Heart left ventricle (tissue), 16 donors: ENCODE measurements at regions not wholly inside any gene's neighbourhood (a gene's known extent, or its start where the extent isn't known, plus 50 kb on each side); places are given as distances from the start of the nearest gene placed in this dataset.
A peak's percentile ranks its signal among the peaks of the same experiment; 100 is the strongest.

ENCODE experiments used
- ATAC-seq, 4 donors: fragments of 200-7000 bp; cut with Tn5 transposase; one replicate each; pipeline ENCODE4 v1.9.1; 2020 to 2022; ENCODE audit warnings: moderate library complexity in 4 of 4, mild to moderate bottlenecking in 3 of 4, moderate number of reproducible peaks in 1 of 4
- DNase-seq, 5 donors: peaks; one replicate each; pipeline ENCODE4 v3.0.0-alpha.2; 2020
- H3K27ac ChIP-seq, 12 donors: fragments of 200-600 bp; sonication (generic) in 4 of 12; one replicate each; pipeline versions ENCODE4 v1.5.0 to v1.8.0; 2016 to 2022; ENCODE audit warnings: mild to moderate bottlenecking in 2 of 12
- H3K27me3 ChIP-seq, 9 donors: fragments of 200-600 bp; sonication (generic) in 2 of 9; one replicate each; pipeline versions ENCODE4 v1.5.1 to v1.8.0; 2016 to 2022; ENCODE audit warnings: mild to moderate bottlenecking in 3 of 9
- H3K36me3 ChIP-seq, 9 donors: fragments of 200-600 bp; sonication (generic) in 2 of 9; one replicate each; pipeline versions ENCODE4 v1.5.0 to v1.8.0; 2018 to 2022; ENCODE audit warnings: mild to moderate bottlenecking in 2 of 9
- H3K4me1 ChIP-seq, 12 donors: fragments of 200-600 bp; sonication (generic) in 4 of 12; one replicate each; pipeline versions ENCODE4 v1.5.0 to v1.8.0; 2016 to 2022; ENCODE audit warnings: mild to moderate bottlenecking in 3 of 12
- H3K4me3 ChIP-seq, 12 donors: fragments of 200-600 bp; sonication (generic) in 4 of 12; one replicate each; pipeline versions ENCODE4 v1.5.0 to v1.8.0; 2017 to 2022; ENCODE audit warnings: mild to moderate bottlenecking in 9 of 12, moderate library complexity in 4 of 12
- H3K9me3 ChIP-seq, 12 donors: fragments of 200-600 bp; sonication (generic) in 4 of 12; one replicate each; pipeline versions ENCODE4 v1.5.0 to v1.8.0; 2016 to 2022; ENCODE audit warnings: mild to moderate bottlenecking in 1 of 12
- CTCF ChIP-seq, 12 donors: fragments of 200-600 bp; sonication (generic) in 4 of 12; IDR thresholded peaks; one replicate each; pipeline versions ENCODE4 v1.5.0 to v1.8.0; 2018 to 2022; ENCODE audit warnings: antibody characterized with exemption in 12 of 12, mild to moderate bottlenecking in 5 of 12
- POLR2A ChIP-seq, 2 donors: fragments of 450-650 bp; IDR thresholded peaks; one replicate each; pipeline ENCODE4 v1.6.1; 2017; ENCODE audit warnings: antibody characterized with exemption in 2 of 2, mild to moderate bottlenecking in 2 of 2, moderate library complexity in 2 of 2
- WGBS, 4 donors: extraction: QIAGEN DNeasy Blood & Tissue Kit in 2 of 4; methylation state at CpG; one replicate each; pipeline versions ENCODE4 v1.1.5 to v1.1.7; 2013 to 2018; 5-methylcytosine and 5-hydroxymethylcytosine counted together
- intact Hi-C, 10 donors: fragments of 100-400 bp; cut with DNase I; formaldehyde crosslinking; loops; one replicate each; pipeline versions ENCODE4 v1.11.1 to v1.14.2; 2022
- donor health status: ischemic (EF 13 %, LVEDD 7.1; RV severe dilation, severe dysfunction).
- donor health status: healthy with polysubstance abuse.
- donor health status: DM: no; HTN: yes; CAD: no.
- donor health status: DM: no; HTN: no; CAD: no.
- donor health status: ischemic (EF 25% LVEDD 6.9; RV normal size, moderate dysfunction).
- donor health status: ischemic (EF 25% LVEDD 5.7; RV mildly dilated, moderate dysfunction).
- donor health status: healthy.
- donor health status: DM: yes; HTN: yes; CAD: no.
- donor health status: ischemic (EF 35%, LVEDD 5.7; RV mildly dilated, moderate dysfunction).
- donor health status: nonischemic (EF 11% LVEDD 7.7; RV severe dilation, severe dysfunction).
- donor health status: DM: yes; HTN: yes; CAD: no.
- donor health status: PGD.
- donor health status: ischemic (EF 29% LVEDD 5.4; RV normal size, mild dysfunction).
- donor health status: nonischemic (EF 23%, LVEDD 6.1; RV moderate dilation, normal function).

GRCh38 chr11:115674937-115675544, 170.8 kb upstream of the CADM1 start:
- no peak overlapping the region for H3K27ac ChIP-seq
- no peaks in the 10 kb centered on the region for H3K36me3 ChIP-seq
- intact Hi-C loops, result loop anchor here in 8 of 10 donors (5.0 to 10.0 kb wide), 6 partner anchors 170 to 350 kb away; partner anchors contain the start of gene CADM1 (in 5 of the 8)
- ATAC-seq (no peak), DNase-seq (no peak)
- no peaks in the 10 kb centered on the region for H3K27me3 ChIP-seq
- WGBS, 4 donors, result 78 to 85% (median 82%) methylated on average over 14 of the region's 14 CpGs
- H3K4me3 ChIP-seq, result no peak overlapping the region
- no peaks in the 10 kb centered on the region for H3K9me3 ChIP-seq
- no peak for TF ChIP-seq CTCF (IDR thresholded peaks at IDR 0.05)
- TF ChIP-seq POLR2A (IDR thresholded peaks at IDR 0.05), result no peak
- H3K4me1 ChIP-seq, result peaks cover 0 to 21% (median 9%) of the 10 kb centered on the region in 12 donors

GRCh38 chr11:115674176-115674936, 170.1 kb upstream of the CADM1 start:
- TF ChIP-seq POLR2A (IDR thresholded peaks at IDR 0.05), result no peak
- TF ChIP-seq CTCF (IDR thresholded peaks at IDR 0.05), result no peak
- WGBS, 4 donors, result 82 to 85% (median 84%) methylated on average over 15 to 16 of the region's 16 CpGs
- Histone ChIP-seq H3K4me1 (peaks cover 0 to 17% (median 9%) of the 10 kb centered on the region in 12 donors), H3K36me3 (no peaks in the 10 kb centered on the region), H3K4me3 (no peak overlapping the region), H3K27me3 (no peaks in the 10 kb centered on the region), H3K27ac (no peak overlapping the region), H3K9me3 (no peaks in the 10 kb centered on the region)
- ATAC-seq, result no peak
- intact Hi-C loops, result loop anchor here in 6 of 10 donors (10.0 kb wide), 3 partner anchors 170 to 350 kb away; partner anchors contain the start of gene CADM1 (in 4 of the 6)
- no peak for DNase-seq

- H3K4me1 ChIP-seq, result peaks cover 0 to 15% (median 9%) of the 10 kb centered on the region in 12 donors
- WGBS, 4 donors, result 95 to 96% (median 96%) methylated on average over 3 of the region's 3 CpGs
- no peak for DNase-seq
- TF ChIP-seq CTCF (IDR thresholded peaks at IDR 0.05) (no peak), POLR2A (IDR thresholded peaks at IDR 0.05) (no peak)
- no peak for ATAC-seq
- H3K27ac ChIP-seq, result no peak overlapping the region
- H3K27me3 ChIP-seq, result no peaks in the 10 kb centered on the region
- no peaks in the 10 kb centered on the region for H3K36me3 ChIP-seq
- no peak overlapping the region for H3K4me3 ChIP-seq
- no peaks in the 10 kb centered on the region for H3K9me3 ChIP-seq
- intact Hi-C loops, result loop anchor here in 6 of 10 donors (10.0 kb wide), 3 partner anchors 169 to 349 kb away; partner anchors contain the start of gene CADM1 (in 4 of the 6)
Observed at GRCh38 chr11:115673720-115674119, 169.5 kb upstream of the CADM1 start.

GRCh38 chr11:115672999-115673411, 168.8 kb upstream of the CADM1 start:
- TF ChIP-seq POLR2A (IDR thresholded peaks at IDR 0.05) (no peak), CTCF (IDR thresholded peaks at IDR 0.05) (no peak)

More at GRCh38 chr11:115672999-115673411, 168.8 kb upstream of the CADM1 start:
- no peak overlapping the region for H3K4me3 ChIP-seq
- H3K36me3 ChIP-seq, result no peaks in the 10 kb centered on the region
- intact Hi-C loops, result loop anchor here in 6 of 10 donors (10.0 kb wide), 3 partner anchors 168 to 348 kb away; partner anchors contain the start of gene CADM1 (in 4 of the 6)
- H3K4me1 ChIP-seq, result peaks cover 0 to 15% (median 8%) of the 10 kb centered on the region in 12 donors
- no peaks in the 10 kb centered on the region for H3K9me3 ChIP-seq
- WGBS, 4 donors, result 61 to 83% (median 79%) methylated on average over 4 of the region's 4 CpGs
- peak in 4 of 5 donors; percentile 27 to 58 (median 48) for DNase-seq
- peak overlapping the region in 2 of 12 donors; percentile 23 to 41 for H3K27ac ChIP-seq
- H3K27me3 ChIP-seq, result no peaks in the 10 kb centered on the region
- ATAC-seq, result peak; percentile 54 to 94 (median 81)
